SK-N-SH treated with all-trans-retinoic acid at 6 μM for 48 hours (cell line): ENCODE measurements at regions not wholly inside any gene's neighbourhood (a gene's known extent, or its start where the extent isn't known, plus 50 kb on each side); places are given as distances from the start of the nearest gene placed in this dataset.

Experiments
- ARNTL ChIP-seq: fragments of 450-650 bp; formaldehyde crosslinking; IDR thresholded peaks from 2 replicates; pipeline ENCODE4 v1.5.0; 2020; ENCODE audit warnings: low read depth, mild to moderate bottlenecking, moderate library complexity, borderline replicate concordance
- CSDC2 ChIP-seq: fragments of 250-450 bp; sonication (Bioruptor Pico); IDR thresholded peaks from 2 replicates; pipeline ENCODE4 v1.5.0; 2020; ENCODE audit warnings: mild to moderate bottlenecking, moderate library complexity
- CSRNP3 ChIP-seq: fragments of 250-450 bp; sonication (Bioruptor Pico); IDR thresholded peaks from 2 replicates; pipeline ENCODE4 v1.5.1; 2021; ENCODE audit warnings: mild to moderate bottlenecking, moderate library complexity
- PATZ1 ChIP-seq: fragments of 250-450 bp; sonication (Bioruptor Pico); IDR thresholded peaks from 2 replicates; pipeline ENCODE4 v1.8.0; 2020; ENCODE audit warnings: mild to moderate bottlenecking, moderate library complexity, borderline replicate concordance
- RARB ChIP-seq: fragments of 250-450 bp; sonication (Bioruptor Pico); IDR thresholded peaks from 2 replicates; pipeline ENCODE4 v1.8.0; 2021; ENCODE audit warnings: mild to moderate bottlenecking, moderate library complexity
- TOX ChIP-seq: fragments of 250-450 bp; sonication (Bioruptor Pico); IDR thresholded peaks from 2 replicates; pipeline ENCODE4 v1.8.0; 2021; ENCODE audit warnings: mild to moderate bottlenecking, moderate library complexity, borderline replicate concordance
- TSHZ2 ChIP-seq: fragments of 250-450 bp; sonication (Bioruptor Pico); IDR thresholded peaks from 2 replicates; pipeline ENCODE4 v1.5.0; 2020; ENCODE audit warnings: mild to moderate bottlenecking, moderate library complexity
- ZNF565 ChIP-seq: fragments of 450-650 bp; formaldehyde crosslinking; conservative IDR thresholded peaks from 2 replicates; pipeline ENCODE4 v1.5.0; 2020; ENCODE audit warnings: low read depth, mild to moderate bottlenecking, moderate library complexity
- ZNF8 ChIP-seq: fragments of 450-650 bp; formaldehyde crosslinking; IDR thresholded peaks from 2 replicates; pipeline ENCODE4 v1.5.0; 2020; ENCODE audit warnings: mild to moderate bottlenecking, moderate library complexity

- TF ChIP-seq ARNTL (CRISPR knock-in tag) (no peak), TOX (CRISPR knock-in tag) (no peak), RARB (CRISPR knock-in tag) (no peak), TSHZ2 (CRISPR knock-in tag) (no peak), PATZ1 (CRISPR knock-in tag) (no peak), ZNF565 (no peak), CSDC2 (CRISPR knock-in tag) (no peak), CSRNP3 (CRISPR knock-in tag) (no peak), ZNF8 (CRISPR knock-in tag) (no peak)
These were observed 55.0 kb upstream of the FNDC3A start for GRCh38 chr13:48920730-48921129.
